Aorta (tissue), 5 donors: ENCODE measurements at regions not wholly inside any gene's neighbourhood (a gene's known extent, or its start where the extent isn't known, plus 50 kb on each side); places are given as distances from the start of the nearest gene placed in this dataset.

Experiments
- ATAC-seq: fragments of 200-7000 bp; cut with Tn5 transposase; one replicate; pipeline ENCODE4 v1.9.1; 2022; ENCODE audit warnings: moderate library complexity; ENCODE audit not compliant: low FRiP score
- DNase-seq, 2 donors: peaks; one replicate each; pipeline ENCODE4 v3.0.0-alpha.2; 2020
- H3K27ac ChIP-seq, 2 donors: one replicate each; pipeline ENCODE4 v1.5.1; 2013; ENCODE audit warnings: low read length in 2 of 2, mild to moderate bottlenecking in 2 of 2, moderate library complexity in 2 of 2, control low read depth in 1 of 2, inconsistent platforms in 1 of 2, low read depth in 1 of 2
- H3K27me3 ChIP-seq, 2 donors: one replicate each; pipeline ENCODE4 v1.6.1; 2013; ENCODE audit warnings: control low read depth in 1 of 2, low read length in 1 of 2, mild to moderate bottlenecking in 1 of 2, moderate library complexity in 1 of 2; ENCODE audit not compliant: insufficient read depth in 2 of 2, control insufficient read depth in 1 of 2
- H3K36me3 ChIP-seq, 2 donors: one replicate each; pipeline ENCODE4 v1.6.1; 2013; ENCODE audit warnings: control low read depth in 1 of 2, low read length in 1 of 2, mild to moderate bottlenecking in 1 of 2; ENCODE audit not compliant: insufficient read depth in 2 of 2, control insufficient read depth in 1 of 2
- H3K4me1 ChIP-seq, 2 donors: one replicate each; pipeline ENCODE4 v1.6.1; 2013; ENCODE audit warnings: low read length in 2 of 2, control low read depth in 1 of 2, mild to moderate bottlenecking in 1 of 2, moderate library complexity in 1 of 2; ENCODE audit not compliant: insufficient read depth in 2 of 2, control insufficient read depth in 1 of 2
- H3K4me3 ChIP-seq, 2 donors: one replicate each; pipeline ENCODE4 v1.5.1; 2013; ENCODE audit warnings: low read length in 2 of 2, control low read depth in 1 of 2, mild to moderate bottlenecking in 1 of 2
- H3K9me3 ChIP-seq: one replicate; pipeline ENCODE4 v1.6.1; 2013; ENCODE audit warnings: mild to moderate bottlenecking, low read length; ENCODE audit not compliant: control insufficient read depth
- WGBS, 2 donors: extraction: QIAGEN DNeasy Blood & Tissue Kit; methylation state at CpG; one replicate each; pipeline ENCODE4 v1.1.7; 2013; 5-methylcytosine and 5-hydroxymethylcytosine counted together
- intact Hi-C, 2 donors: fragments of 100-400 bp; cut with DNase I; formaldehyde crosslinking; loops; one replicate each; pipeline versions ENCODE4 v1.14.2 to v1.15.0; 2022
- donor health status: healthy with polysubstance abuse.
- donor health status: Bipolar disorder and iron deficiency.
- donor health status: DM: no; HTN: no; CAD: no.
- donor health status: DM: no; HTN: no; CAD: no.
- donor health status: DM: yes; HTN: yes; CAD: no.

- Histone ChIP-seq H3K4me1 (peaks cover 0 to 3% of the 10 kb centered on the region in 2 donors), H3K9me3 (no peaks in the 10 kb centered on the region), H3K36me3 (no peaks in the 10 kb centered on the region), H3K27ac (peak overlapping the region in 1 of 2 donors; percentile 29), H3K4me3 (no peak overlapping the region), H3K27me3 (no peaks in the 10 kb centered on the region)
- WGBS, 2 donors = 4 to 9% methylated on average over 4 of the region's 4 CpGs
- no peak for DNase-seq
- intact Hi-C loops = no loop called here
- ATAC-seq = peak; percentile 22
Measured at GRCh38 chr6:169029861-169030260, 223.8 kb downstream of the THBS2 start.

- Histone ChIP-seq H3K27me3 (no peaks in the 10 kb centered on the region), H3K27ac (no peak overlapping the region), H3K4me3 (no peak overlapping the region), H3K9me3 (no peaks in the 10 kb centered on the region), H3K36me3 (no peaks in the 10 kb centered on the region), H3K4me1 (peaks cover 0 to 3% of the 10 kb centered on the region in 2 donors)
- no peak for DNase-seq
- intact Hi-C loops = no loop called here
- no peak for ATAC-seq
- WGBS, 2 donors = 86 to 91% methylated on average over 3 of the region's 3 CpGs
Measured at GRCh38 chr6:169028343-169028742, 225.3 kb downstream of the THBS2 start.

GRCh38 chr6:169026175-169026574 is 227.5 kb downstream of the THBS2 start:
- Histone ChIP-seq H3K27ac (no peak overlapping the region), H3K36me3 (no peaks in the 10 kb centered on the region), H3K27me3 (no peaks in the 10 kb centered on the region), H3K4me1 (peaks cover 0 to 3% of the 10 kb centered on the region in 2 donors), H3K9me3 (no peaks in the 10 kb centered on the region), H3K4me3 (no peak overlapping the region)
- ATAC-seq = no peak
- WGBS, 2 donors = 46 to 56% methylated on average over 5 of the region's 5 CpGs
- no peak for DNase-seq
- intact Hi-C loops = no loop called here

- Histone ChIP-seq H3K4me1 (peaks cover 0 to 5% of the 10 kb centered on the region in 2 donors), H3K36me3 (no peaks in the 10 kb centered on the region), H3K9me3 (no peaks in the 10 kb centered on the region), H3K27me3 (no peaks in the 10 kb centered on the region), H3K4me3 (no peak overlapping the region), H3K27ac (no peak overlapping the region)
- intact Hi-C loops = no loop called here
- WGBS, 2 donors = 92% methylated on average over 53 to 54 of the region's 54 CpGs
- ATAC-seq (no peak), DNase-seq (no peak)
Measured at GRCh38 chr6:169024047-169024660, 229.5 kb downstream of the THBS2 start.

- Histone ChIP-seq H3K4me3 (no peak overlapping the region), H3K4me1 (peaks cover 0 to 5% of the 10 kb centered on the region in 2 donors), H3K9me3 (no peaks in the 10 kb centered on the region), H3K27me3 (no peaks in the 10 kb centered on the region), H3K36me3 (no peaks in the 10 kb centered on the region), H3K27ac (no peak overlapping the region)
- intact Hi-C loops = no loop called here
- WGBS, 2 donors = 93 to 94% methylated on average over 23 of the region's 23 CpGs
- DNase-seq (no peak), ATAC-seq (no peak)
Measured at GRCh38 chr6:169023161-169023874, 230.3 kb downstream of the THBS2 start.

GRCh38 chr6:169022079-169022478 is 231.6 kb downstream of the THBS2 start:
- intact Hi-C loops = no loop called here

GRCh38 chr6:169020821-169021220 is 232.8 kb downstream of the THBS2 start:
- no peaks in the 10 kb centered on the region for H3K36me3 ChIP-seq
- H3K27ac ChIP-seq = no peak overlapping the region
- H3K4me1 ChIP-seq = peaks cover 0 to 5% of the 10 kb centered on the region in 2 donors
- H3K27me3 ChIP-seq = no peaks in the 10 kb centered on the region
- 60 to 72% methylated on average over 8 of the region's 8 CpGs for WGBS, 2 donors
- intact Hi-C loops = no loop called here
- ATAC-seq (peak; percentile 34), DNase-seq (no peak)
- no peaks in the 10 kb centered on the region for H3K9me3 ChIP-seq
- no peak overlapping the region for H3K4me3 ChIP-seq

More at GRCh38 chr6:169022079-169022478, 231.6 kb downstream of the THBS2 start:
- ATAC-seq (no peak), DNase-seq (no peak)
- Histone ChIP-seq H3K9me3 (no peaks in the 10 kb centered on the region), H3K27ac (no peak overlapping the region), H3K36me3 (no peaks in the 10 kb centered on the region), H3K27me3 (no peaks in the 10 kb centered on the region), H3K4me1 (peaks cover 0 to 5% of the 10 kb centered on the region in 2 donors), H3K4me3 (no peak overlapping the region)
- 87 to 90% methylated on average over 12 of the region's 12 CpGs for WGBS, 2 donors

- ATAC-seq = peak; percentile 52
- DNase-seq = no peak
- Histone ChIP-seq H3K27me3 (no peaks in the 10 kb centered on the region), H3K36me3 (no peaks in the 10 kb centered on the region), H3K4me1 (peaks cover 0 to 5% of the 10 kb centered on the region in 2 donors), H3K4me3 (no peak overlapping the region), H3K9me3 (no peaks in the 10 kb centered on the region), H3K27ac (no peak overlapping the region)
- intact Hi-C loops = no loop called here
- 64% methylated on average over 9 of the region's 9 CpGs for WGBS, 2 donors
Measured at GRCh38 chr6:169019727-169020491, 233.7 kb downstream of the THBS2 start.
